ENCODE measurements at regions not wholly inside any gene's neighbourhood (a gene's known extent, or its start where the extent isn't known, plus 50 kb on each side); places are given as distances from the start of the nearest gene placed in this dataset.

DNA sequence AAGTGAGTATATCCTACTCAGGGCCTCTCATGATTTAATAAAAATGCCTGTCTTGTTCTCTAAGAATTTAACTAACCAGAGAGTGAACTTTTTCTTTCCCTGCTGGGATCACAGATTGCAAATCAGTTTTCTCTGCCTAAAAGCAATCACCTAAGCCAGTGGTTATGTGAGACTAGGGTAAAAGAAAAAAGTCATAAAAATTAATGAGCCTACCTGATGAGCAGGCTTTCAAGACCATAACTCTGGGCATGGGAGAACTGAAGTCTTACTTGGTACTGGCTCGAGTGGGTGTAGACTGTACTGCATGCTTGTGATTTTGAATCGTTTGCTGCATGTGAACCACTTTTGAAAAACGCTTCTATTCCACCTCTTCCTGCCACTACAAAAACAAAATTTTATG is 1677.0 kb upstream of the LRRTM1 start:
- TF ChIP-seq, protein P1, sequence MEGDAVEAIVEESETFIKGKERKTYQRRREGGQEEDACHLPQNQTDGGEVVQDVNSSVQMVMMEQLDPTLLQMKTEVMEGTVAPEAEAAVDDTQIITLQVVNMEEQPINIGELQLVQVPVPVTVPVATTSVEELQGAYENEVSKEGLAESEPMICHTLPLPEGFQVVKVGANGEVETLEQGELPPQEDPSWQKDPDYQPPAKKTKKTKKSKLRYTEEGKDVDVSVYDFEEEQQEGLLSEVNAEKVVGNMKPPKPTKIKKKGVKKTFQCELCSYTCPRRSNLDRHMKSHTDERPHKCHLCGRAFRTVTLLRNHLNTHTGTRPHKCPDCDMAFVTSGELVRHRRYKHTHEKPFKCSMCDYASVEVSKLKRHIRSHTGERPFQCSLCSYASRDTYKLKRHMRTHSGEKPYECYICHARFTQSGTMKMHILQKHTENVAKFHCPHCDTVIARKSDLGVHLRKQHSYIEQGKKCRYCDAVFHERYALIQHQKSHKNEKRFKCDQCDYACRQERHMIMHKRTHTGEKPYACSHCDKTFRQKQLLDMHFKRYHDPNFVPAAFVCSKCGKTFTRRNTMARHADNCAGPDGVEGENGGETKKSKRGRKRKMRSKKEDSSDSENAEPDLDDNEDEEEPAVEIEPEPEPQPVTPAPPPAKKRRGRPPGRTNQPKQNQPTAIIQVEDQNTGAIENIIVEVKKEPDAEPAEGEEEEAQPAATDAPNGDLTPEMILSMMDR (IDR thresholded peaks at IDR 0.05) = no peak
- TF ChIP-seq POLR2A (IDR thresholded peaks at IDR 0.05) (no peak), EP300 (IDR thresholded peaks at IDR 0.05) (no peak)

Measured in ovary (tissue), 3 donors.